HG03039 (cell line): ENCODE measurements at regions not wholly inside any gene's neighbourhood (a gene's known extent, or its start where the extent isn't known, plus 50 kb on each side); places are given as distances from the start of the nearest gene placed in this dataset.
"Not testable (repeated sequence)": the region's sequence is repeated elsewhere in the genome, so short reads cannot be mapped to it uniquely, and the experiment has no call there.

ENCODE experiments used
- ATAC-seq: cut with Tn5 transposase; IDR thresholded peaks from one replicate; pipeline ENCODE4 v1.9.1; 2021; ENCODE audit warnings: mild to moderate bottlenecking, moderate library complexity; ENCODE audit not compliant: unreplicated experiment

DNA sequence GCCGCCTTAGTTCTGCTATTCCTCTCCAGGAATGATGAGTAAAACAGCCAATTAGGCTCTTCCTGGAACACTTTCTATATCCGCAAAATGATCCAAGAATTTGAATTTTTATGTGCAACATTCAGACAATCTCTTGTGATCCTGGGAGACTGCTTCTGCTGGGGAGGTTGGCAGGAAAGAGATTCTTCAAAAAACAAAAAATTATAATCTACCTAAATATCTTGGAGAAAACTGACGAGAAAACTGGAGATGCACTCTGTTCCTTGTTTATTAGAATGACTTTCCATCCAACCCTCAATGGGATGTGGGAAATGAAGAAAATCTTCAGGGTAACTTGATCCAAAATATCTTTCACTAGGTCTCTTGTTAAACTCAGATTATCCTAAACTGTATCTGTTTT is 346.3 kb upstream of the UBE2E2 start:
- ATAC-seq: no peak

DNA sequence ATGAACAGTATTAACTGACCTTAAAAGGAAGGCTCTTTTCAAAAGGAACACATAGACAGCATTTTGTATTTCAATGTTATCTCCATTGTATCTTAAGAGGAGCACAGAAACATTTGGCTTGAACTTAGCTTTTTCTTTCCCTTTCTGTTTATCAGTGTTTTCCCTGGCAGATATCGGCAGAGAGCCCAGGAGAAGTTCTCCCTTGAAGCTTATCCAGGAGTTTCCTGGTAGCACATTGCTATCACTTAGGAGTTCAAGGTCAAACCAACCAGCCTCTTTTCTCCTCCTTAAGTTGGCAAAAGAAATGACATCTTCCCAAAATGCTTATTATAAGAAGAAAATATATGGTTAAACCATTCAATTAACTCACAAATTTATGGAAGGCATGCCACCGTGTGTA is 344.6 kb upstream of the UBE2E2 start:
- ATAC-seq: no peak

DNA sequence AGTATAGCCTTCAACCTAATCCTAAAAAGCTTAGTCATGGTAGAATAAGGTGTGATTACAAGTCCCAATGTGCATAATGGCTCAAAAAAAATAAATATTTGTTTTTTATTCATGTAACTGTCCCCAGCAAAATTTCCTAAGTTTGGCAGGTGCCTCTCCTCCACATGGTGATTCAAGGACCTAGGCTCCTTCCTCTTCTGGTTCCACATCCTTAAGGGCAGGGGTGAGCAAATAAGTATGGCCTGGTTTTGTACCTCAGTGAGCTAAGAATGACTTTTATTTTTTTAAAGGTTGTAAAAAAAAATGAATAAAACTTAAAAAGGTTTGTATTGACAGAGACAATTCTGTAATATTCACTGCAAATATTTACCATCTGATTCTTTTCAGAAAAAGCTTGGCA is 343.5 kb upstream of the UBE2E2 start:
- no peak for ATAC-seq

DNA sequence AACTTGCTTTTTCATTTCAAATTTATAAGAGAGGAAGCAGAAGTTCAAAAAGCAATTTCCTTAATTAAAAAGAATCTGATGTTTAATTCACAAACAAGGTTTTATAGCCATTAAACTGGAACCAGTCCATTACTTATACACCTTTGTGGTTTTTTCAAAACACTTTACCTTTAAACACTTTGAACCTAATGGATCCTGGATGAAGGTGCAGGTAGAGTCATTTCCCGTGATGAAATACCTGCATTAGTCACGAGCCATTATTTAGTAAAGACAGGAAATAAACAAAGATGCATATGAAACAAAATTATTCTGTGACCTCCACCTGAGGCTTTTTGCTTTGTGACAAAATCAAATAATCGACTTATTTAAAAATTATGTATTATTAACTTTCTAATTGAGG is 341.7 kb upstream of the UBE2E2 start:
- ATAC-seq: no peak

DNA sequence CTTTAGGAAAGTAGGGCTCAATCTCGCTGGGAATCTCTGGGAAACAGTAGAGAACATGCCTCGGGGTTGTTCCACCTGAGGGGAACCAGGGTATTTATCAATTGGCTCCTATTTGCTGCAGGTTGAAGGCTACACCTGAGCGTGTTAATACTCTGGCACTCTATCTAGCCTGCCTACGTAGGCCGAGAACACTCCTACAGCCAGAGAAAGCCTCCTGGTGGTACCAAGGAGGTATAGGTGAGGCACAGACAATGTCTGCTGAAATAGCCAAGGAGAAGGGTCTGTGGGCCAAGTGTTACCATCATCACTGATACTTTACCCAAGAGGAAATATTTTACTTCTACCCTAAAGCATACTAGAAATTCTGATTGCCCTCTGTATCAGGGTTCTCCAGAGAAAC is 341.0 kb upstream of the UBE2E2 start:
- ATAC-seq: no peak

DNA sequence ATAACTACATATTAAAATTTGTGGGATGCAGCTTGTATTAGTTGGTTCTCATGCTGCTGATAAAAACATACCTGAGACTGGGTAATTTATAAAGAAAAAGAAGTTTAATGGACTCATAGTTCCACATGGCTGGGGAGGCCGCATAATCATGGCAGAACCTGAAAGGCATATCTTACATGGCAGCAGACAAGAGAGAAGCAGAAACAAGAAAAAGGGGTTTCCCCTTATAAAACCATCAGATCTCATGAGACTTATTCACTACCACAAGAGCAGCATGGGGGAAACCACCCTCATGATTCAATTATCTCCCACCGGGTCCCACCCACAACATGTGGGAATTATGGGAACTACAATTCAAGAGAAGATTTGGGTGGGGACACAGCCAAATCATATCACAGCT is 320.3 kb upstream of the UBE2E2 start:
- not testable (repeated sequence) for ATAC-seq

DNA sequence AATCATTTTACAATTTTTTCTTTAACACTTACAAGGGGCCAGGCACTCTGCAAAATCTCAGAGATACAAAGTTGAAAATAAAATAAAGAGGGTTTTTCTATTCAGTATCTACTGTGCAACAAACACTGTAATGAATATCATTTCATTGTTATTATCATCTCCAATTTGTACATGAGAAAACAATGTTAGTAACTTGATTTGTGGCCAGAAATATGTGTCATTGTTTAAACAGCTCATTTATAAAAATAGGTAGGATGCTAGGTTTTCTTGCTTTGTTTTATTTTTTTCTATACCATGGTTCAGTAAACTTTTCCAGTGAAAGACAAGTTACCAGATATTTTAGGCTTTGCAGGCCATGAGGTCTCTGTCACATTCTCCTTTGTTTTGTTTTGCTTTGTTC is 318.1 kb upstream of the UBE2E2 start:
- ATAC-seq: no peak

DNA sequence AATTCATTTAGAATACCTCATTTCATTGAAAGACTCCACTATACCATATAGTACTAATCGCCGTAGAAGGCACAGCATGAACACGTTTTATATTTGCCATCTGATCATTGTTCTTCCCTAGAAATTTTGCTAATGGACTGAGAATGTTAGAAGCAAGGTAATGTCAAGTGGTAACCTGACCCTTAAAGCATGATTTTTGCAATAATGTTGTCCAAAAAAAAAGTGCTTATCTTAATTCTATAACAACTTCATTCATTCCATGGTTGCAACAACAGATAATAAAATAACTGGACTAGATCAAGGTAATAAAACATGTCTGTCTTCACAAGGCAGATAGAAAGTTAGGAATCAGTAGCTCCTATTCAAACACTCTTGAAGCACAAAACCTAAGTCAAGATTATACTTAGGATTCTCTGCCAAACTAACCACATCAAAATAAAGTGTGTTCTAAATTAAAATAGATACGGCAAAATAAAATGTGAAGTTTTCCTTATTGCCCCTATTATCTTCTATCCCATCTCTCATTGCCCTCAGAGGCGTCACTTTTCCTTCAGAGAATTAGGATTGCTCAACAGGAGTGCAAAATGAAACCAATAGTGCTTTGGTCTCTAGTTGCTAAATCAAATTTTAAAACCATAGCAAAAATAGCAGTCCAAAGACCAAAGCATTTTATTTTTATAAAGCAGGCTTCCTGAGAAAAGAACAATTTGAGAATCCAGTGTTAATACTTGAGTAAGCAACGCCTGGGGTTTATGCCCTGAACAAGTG is 317.4 kb upstream of the UBE2E2 start:
- ATAC-seq: no peak

DNA sequence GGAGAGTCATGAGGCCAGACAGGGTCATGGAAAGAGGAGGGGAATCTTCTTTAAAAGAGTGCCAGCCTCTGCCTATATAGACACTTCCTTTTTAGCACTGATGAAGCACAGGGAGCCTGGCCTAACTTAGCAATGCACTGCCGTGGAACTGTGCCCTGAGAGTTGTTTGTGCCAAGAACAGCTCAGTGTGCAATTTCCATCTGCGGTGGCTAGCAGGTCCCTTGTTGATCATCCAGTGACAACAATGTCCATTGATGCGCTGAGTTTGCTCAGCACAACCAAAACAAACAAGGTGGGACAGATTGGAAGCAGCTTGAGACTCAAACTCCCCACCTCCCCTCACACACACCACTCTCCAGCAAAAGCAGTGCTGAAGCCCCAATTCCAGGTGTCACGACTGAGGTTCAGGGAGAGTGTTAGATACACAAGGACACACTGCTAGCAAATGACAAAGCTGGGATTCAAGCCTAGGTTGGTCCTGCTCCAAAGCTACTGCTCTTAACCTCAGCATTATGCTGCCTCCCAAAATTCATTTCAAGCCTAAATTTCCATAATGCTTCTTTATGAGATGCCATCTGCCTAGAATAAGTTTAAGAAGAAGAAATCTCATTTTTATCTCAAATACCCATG is 316.6 kb upstream of the UBE2E2 start:
- ATAC-seq: no peak

DNA sequence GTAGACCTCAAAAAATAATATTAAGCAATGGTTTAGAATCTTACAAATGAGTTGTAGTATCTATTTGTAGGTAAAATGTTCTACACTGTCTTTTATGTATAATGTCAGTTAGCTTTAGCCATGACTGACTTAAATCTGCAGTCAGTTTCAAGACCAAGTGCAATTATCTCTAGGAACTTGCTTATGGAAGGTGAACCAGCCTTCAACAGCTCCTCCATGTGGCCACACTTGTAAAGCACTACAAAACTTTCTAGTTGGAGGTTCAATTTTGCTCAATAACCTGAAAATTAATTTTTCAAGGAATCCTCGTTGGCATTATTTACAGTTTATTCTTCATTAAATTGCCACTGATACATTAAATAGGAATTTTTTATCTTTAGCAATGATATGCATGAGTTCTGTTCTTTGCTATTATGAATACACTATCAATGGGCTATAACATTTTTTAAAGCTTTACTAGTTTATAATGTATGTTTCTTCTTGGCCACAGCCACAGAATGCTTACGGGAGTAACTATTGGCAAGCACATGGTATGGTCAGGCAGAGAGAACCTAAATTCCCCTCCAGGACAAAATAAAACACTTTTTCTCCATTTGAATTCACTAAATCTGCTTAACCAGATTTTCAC is 315.3 kb upstream of the UBE2E2 start:
- ATAC-seq: no peak

DNA sequence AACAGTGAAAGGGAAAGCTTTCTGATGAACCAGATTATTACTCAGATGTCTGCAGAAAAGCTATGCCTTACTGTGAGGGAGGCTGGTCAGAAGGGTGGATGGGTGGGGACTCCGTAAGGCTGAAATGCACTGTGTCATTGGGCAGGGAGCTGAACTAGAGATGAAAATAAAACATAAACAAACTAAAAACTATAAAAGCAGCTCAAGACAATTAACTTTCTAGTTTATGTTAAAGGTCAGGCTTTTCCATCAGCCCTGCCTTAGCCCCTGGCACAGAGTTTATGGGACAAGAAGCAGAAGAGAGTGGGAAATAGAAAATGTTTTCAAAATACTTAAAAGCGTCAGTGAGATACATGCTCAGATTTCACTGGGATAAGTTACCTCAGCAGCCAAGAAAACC is 310.0 kb upstream of the UBE2E2 start:
- ATAC-seq: no peak

DNA sequence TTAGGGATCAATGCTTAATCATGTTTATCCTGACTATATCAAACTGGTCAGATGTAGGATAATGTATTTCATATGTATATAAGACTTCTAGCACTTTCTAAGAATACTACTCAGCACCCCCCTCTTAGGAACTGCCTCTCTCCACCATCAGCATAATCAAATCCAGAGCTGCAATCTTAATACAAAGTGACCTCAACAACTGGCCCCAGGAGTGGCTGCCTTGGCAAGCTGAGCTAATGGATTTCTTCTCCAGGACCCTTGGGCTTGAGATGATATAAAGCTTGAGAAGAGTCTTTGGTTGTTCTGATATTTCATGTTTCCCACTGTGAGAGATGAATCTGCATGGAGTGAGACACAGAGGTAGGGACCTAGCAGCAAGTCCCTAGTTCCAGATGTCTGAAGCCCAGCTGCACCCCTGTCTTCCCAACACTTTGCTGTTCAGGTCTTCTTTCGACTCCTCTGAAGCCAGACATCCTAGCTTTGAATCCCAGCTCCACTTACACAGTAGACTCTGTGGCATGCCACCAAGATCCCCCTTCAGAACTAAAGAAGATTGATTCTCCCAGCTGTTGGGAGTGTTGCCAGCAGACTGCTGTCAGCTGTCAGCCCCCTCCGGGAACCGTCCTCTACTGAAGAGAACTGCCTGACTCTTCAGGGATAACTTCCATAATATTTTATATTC is 309.3 kb upstream of the UBE2E2 start:
- ATAC-seq: no peak

DNA sequence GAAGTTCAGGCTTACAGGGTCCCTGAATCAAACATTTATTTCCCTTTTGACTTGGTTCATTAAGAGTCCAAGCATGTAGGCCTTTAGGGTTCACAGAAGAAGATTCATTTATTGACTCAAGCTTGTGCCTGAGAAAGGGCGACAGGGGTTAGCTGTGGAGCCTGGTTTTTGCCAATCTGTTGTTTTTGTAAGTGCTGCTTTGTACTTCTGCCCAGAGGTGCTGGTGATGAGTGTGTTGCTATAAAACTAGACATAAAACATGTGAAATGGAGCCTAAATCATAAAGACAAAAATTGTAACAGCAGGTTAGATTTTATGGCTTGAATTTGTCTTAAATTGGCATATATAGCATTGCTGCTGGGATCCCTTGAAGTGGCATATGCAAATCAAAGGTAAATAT is 308.3 kb upstream of the UBE2E2 start:
- no peak for ATAC-seq

DNA sequence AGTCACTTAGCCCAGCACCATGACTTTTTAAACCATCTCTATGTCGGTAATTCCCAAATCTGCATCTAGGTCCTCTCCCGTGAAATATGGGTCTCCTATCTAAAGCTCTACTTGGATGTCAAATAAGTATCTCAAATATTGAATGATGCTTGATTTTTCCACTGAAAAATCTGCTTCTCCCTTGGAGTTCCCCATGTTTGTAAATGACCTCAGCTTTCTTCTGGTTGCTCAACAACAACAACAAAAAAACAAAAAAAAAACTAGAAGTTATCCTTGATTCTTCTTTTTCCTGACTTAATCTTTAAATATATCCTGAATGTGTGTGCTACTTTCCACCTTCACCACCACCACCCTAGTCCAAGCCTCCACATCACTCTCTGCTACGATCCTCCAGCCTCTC is 307.5 kb upstream of the UBE2E2 start:
- no peak for ATAC-seq

DNA sequence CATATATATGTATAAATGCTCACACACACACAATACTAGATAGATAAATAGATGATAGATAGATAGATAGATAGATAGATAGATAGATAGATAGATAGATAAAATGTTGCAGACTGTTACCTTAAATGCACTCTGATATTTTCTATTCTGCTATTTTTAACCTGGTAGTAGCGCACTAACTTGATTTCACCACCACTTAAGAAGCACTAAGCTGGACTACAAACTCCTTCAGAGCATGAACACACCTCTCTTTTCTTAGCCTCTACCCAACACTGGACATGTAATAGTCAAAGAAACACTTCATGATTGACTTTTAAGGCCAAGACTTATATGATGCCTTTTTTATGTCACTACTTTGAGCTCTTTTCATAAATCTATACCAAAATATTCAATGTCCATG is 304.6 kb upstream of the UBE2E2 start:
- no peak for ATAC-seq

DNA sequence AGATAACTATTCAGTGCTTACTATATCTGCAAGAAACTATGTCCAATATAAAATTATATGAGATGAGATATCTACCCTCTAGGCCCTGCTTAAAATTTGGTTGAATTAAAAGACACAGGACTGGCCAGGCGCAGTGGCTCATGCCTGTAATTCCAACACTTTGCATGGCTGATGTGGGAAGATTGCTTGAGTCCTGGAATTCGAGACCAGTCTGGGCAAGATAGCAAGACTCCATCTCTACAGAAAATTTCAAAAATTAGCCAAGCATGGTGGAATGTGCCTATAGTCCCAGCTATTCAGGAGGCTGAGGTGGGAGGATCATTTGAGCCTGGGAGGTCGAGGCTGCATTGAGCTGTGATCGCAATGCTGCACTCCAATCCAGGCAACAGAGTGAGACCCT is 303.7 kb upstream of the UBE2E2 start:
- ATAC-seq: no peak

DNA sequence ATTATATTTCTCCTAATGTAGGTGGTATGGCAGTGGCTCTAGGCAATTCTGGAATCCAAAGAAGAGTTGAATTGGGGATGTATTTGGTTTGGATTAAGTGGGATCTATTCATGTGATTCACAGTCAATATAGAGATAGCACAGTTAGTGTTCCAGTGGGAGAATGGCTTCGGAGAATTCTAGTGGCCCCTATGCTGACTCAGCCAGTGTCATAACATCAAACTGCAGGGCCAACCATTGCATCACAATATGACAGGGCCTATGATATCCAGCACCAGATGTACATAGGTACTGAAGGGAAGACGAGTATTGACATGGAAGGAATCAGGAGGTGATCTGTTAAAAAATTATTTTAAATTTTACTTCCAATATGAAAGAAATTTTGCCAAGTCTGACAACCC is 302.8 kb upstream of the UBE2E2 start:
- ATAC-seq: no peak

DNA sequence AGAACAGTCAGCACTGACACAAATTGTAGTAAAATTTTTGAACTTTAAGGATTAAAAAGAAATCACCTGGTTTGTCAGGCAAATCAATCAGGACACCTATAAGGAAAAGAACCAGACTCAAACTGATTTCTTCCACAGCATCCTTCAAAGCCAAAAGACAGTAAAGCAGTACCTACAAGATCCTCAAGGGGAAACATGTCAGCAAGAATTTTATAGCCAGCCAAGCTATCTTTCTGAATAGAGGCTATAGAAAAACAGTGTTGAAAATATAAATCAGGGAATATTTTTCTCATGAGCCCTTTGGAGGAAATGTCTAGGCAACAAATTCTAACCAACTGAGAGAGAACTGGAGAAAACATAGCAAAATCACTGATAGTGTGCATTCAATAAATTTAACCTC is 301.4 kb upstream of the UBE2E2 start:
- ATAC-seq: no peak

DNA sequence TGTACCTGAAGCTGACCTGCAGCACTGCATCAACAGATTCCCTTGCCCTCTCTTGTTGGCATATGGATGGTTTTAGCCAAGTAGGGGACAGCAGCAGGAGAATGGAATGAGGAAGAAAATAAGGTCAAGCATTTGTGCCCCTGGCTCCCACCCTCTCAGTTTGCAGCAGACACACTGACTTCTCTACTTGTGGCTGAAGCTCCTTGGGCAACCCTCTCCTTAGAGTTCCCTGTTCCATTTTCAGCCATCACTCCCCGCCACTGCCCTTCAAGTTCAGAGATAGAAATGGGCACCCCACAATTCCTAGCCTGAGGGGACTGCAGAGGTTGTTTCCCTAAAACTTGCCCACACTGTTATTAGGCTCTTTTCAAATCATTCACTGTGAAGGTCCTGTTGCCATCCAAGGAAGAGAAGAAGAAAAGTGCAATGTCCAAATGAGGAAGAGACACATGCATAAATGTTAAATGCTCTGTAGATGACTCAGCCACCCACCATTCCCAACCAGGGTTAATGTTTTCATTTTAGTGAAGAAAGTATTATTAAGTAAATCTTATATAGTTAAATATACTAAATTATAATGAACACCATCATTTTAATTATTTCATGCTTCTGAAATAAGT is 295.9 kb upstream of the UBE2E2 start:
- no peak for ATAC-seq

DNA sequence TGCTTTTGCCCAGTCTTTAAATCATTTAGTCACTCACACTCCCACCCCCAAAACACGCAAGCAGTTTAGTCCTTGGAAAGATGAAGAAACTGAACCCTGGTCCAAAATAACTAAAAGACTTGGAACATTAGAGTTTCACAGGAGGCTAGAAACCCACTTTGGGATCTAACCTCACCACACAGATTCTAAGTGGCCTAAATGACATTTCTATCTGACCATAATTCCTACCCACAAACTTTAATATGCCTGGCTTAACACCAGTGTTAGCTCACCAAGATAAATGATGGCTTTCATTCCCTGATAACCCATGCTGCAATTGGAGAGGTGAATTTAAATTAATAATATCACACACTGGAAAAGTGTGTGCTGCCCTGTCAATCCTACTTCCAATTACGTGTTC is 295.3 kb upstream of the UBE2E2 start:
- no peak for ATAC-seq

DNA sequence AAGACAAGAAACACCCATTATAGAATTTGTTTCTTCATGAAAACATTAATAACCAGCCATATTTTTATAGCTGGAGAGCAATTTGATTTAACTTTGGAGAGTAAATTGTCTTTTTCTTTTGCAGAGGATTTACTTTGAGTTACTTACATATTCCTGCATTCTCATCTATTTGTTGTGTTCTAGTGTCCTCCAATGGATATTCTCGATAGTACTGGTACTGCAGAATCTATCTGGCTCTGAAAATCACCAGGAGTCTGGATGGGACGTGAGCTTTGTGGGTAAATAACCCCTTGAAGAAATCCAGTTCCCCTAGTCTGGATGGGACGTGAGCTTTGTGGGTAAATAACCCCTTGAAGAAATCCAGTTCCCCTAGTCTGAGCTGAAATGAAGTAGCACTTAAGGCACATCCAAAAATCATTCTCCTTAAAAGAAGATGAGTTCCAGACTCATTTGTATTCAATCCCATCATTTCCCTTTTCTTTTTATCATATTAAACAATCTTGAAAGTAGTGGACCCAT is 294.1 kb upstream of the UBE2E2 start:
- no peak for ATAC-seq
